NAMALWA (cell line): ENCODE measurements at regions not wholly inside any gene's neighbourhood (a gene's known extent, or its start where the extent isn't known, plus 50 kb on each side); places are given as distances from the start of the nearest gene placed in this dataset.
A peak's percentile ranks its signal among the peaks of the same experiment; 100 is the strongest.

Experiments
- DNase-seq: peaks from one replicate; pipeline ENCODE4 v3.0.0-alpha.2; 2015; ENCODE audit warnings: low spot score

- DNase-seq, result no peak
Measured at GRCh38 chr3:7793786-7794185, 707.8 kb upstream of the LMCD1 start.

- no peak for DNase-seq
Measured at GRCh38 chr3:7798276-7798675, 703.3 kb upstream of the LMCD1 start.

- peak; percentile 20 for DNase-seq
Measured at GRCh38 chr3:7800006-7800780, 701.4 kb upstream of the LMCD1 start.

- DNase-seq, result no peak
Measured at GRCh38 chr3:7812490-7812889, 689.1 kb upstream of the LMCD1 start.

- DNase-seq, result no peak
Measured at GRCh38 chr3:7813365-7813764, 688.3 kb upstream of the LMCD1 start.

- DNase-seq, result no peak
Measured at GRCh38 chr3:7817239-7817638, 684.4 kb upstream of the LMCD1 start.

- no peak for DNase-seq
Measured at GRCh38 chr3:7820969-7821368, 680.7 kb upstream of the LMCD1 start.

- no peak for DNase-seq
Measured at GRCh38 chr3:7821858-7822257, 679.8 kb upstream of the LMCD1 start.

GRCh38 chr3:7841451-7841850, 660.2 kb upstream of the LMCD1 start:
- no peak for DNase-seq

GRCh38 chr3:7843441-7843840, 658.2 kb upstream of the LMCD1 start:
- no peak for DNase-seq

- no peak for DNase-seq
Measured at GRCh38 chr3:7847021-7847420, 654.6 kb upstream of the LMCD1 start.

- no peak for DNase-seq
Measured at GRCh38 chr3:7847521-7847920, 654.1 kb upstream of the LMCD1 start.

GRCh38 chr3:7854266-7854665, 647.4 kb upstream of the LMCD1 start:
- no peak for DNase-seq

GRCh38 chr3:7854721-7855120, 646.9 kb upstream of the LMCD1 start:
- DNase-seq, result no peak

GRCh38 chr3:7865611-7866010, 636.0 kb upstream of the LMCD1 start:
- DNase-seq, result no peak

GRCh38 chr3:7867587-7867986, 634.0 kb upstream of the LMCD1 start:
- DNase-seq, result no peak

- DNase-seq, result no peak
Measured at GRCh38 chr3:7871003-7871560, 630.5 kb upstream of the LMCD1 start.

- no peak for DNase-seq
Measured at GRCh38 chr3:7874116-7874515, 627.5 kb upstream of the LMCD1 start.

GRCh38 chr3:7875925-7876324, 625.7 kb upstream of the LMCD1 start:
- no peak for DNase-seq

- peak; percentile 3 for DNase-seq
Measured at GRCh38 chr3:7876741-7877297, 624.8 kb upstream of the LMCD1 start.

- DNase-seq, result no peak
Measured at GRCh38 chr3:7877312-7877711, 624.3 kb upstream of the LMCD1 start.

- no peak for DNase-seq
Measured at GRCh38 chr3:7879572-7879971, 622.1 kb upstream of the LMCD1 start.

GRCh38 chr3:7881946-7882345, 619.7 kb upstream of the LMCD1 start:
- DNase-seq, result no peak

- DNase-seq, result no peak
Measured at GRCh38 chr3:7897655-7898054, 604.0 kb upstream of the LMCD1 start.
